ENCODE measurements at regions not wholly inside any gene's neighbourhood (a gene's known extent, or its start where the extent isn't known, plus 50 kb on each side); places are given as distances from the start of the nearest gene placed in this dataset.

DNA sequence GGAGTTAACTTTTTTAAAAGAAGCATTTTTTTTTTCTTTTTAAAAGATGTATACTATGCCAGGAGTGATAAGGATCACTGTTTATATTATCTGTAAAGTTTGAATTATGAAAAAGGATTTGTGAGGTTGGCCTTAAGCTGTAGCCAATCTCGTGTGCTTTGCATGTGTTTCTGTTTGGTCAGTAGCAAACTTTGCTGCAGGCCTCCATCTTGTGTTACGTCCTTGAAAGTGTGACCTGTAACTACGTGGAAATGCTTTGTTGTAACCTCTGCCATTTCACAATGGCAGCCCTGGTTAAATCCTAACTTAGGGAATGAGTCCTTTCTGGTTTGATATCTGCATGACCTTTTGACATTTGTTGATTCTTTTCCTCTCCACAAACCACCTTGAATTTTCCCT, 1345.6 kb downstream of the NSUN3 start:
- TF ChIP-seq, protein P1, sequence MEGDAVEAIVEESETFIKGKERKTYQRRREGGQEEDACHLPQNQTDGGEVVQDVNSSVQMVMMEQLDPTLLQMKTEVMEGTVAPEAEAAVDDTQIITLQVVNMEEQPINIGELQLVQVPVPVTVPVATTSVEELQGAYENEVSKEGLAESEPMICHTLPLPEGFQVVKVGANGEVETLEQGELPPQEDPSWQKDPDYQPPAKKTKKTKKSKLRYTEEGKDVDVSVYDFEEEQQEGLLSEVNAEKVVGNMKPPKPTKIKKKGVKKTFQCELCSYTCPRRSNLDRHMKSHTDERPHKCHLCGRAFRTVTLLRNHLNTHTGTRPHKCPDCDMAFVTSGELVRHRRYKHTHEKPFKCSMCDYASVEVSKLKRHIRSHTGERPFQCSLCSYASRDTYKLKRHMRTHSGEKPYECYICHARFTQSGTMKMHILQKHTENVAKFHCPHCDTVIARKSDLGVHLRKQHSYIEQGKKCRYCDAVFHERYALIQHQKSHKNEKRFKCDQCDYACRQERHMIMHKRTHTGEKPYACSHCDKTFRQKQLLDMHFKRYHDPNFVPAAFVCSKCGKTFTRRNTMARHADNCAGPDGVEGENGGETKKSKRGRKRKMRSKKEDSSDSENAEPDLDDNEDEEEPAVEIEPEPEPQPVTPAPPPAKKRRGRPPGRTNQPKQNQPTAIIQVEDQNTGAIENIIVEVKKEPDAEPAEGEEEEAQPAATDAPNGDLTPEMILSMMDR (conservative IDR thresholded peaks at IDR 0.05) = no peak
- no peak for TF ChIP-seq ZFX (IDR thresholded peaks at IDR 0.05)

All from C4-2B (cell line).